ENCODE measurements at regions not wholly inside any gene's neighbourhood (a gene's known extent, or its start where the extent isn't known, plus 50 kb on each side); places are given as distances from the start of the nearest gene placed in this dataset.

- TF ChIP-seq CTCF (IDR thresholded peaks at IDR 0.05) (no peak), EZH2 (IDR thresholded peaks at IDR 0.05; ENCODE audit: borderline replicate concordance, insufficient read depth, low read depth, low read length, poor library complexity, severe bottlenecking) (no peak)
These were observed 545.2 kb downstream of the CSNK1G3 start for GRCh38 chr5:124056991-124057723.
